ENCODE measurements at regions not wholly inside any gene's neighbourhood (a gene's known extent, or its start where the extent isn't known, plus 50 kb on each side); places are given as distances from the start of the nearest gene placed in this dataset.
"Not testable (repeated sequence)": the region's sequence is repeated elsewhere in the genome, so short reads cannot be mapped to it uniquely, and the experiment has no call there.

DNA sequence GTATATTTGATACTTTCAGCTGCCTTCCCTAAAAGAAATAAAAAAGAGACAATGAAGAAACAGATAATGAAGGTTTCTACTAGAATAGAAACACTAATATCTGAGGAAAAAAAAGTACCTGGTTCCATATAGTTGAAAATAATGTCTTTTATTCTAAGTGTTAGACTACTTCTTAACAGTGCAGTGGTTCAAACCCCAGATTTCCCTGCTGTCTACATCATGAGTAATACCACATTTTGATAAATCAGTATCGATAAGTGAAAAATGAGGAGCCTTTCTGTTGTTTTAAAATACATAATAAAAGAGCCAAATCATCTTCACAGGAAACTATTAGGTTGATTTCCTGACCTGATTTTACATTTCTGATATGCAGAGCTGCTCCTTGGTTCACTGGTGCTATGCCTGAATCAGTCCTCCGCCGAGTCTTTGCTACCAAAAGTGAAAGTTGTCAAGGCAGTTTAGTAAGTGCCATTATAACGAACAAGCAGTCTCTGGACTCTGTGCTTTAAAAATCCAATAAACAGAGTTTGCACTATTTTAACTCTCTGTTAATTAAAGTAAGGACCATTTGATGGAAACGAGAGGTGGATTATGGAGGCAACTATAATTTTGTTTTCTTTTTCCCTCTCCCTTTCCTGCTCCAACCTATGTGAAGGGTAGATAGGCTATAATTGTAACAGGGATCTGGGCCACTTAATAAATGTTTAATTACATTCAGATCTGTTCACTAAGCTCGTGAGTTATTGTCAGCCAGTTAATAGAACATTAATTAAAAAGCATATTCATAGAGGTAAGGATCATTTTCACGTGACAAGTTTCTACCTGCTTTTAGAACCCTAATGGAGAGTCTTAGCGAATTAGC is 724.5 kb upstream of the RAG2 start:
- DNase-seq (ENCODE audit: low read depth), result no peak

DNA sequence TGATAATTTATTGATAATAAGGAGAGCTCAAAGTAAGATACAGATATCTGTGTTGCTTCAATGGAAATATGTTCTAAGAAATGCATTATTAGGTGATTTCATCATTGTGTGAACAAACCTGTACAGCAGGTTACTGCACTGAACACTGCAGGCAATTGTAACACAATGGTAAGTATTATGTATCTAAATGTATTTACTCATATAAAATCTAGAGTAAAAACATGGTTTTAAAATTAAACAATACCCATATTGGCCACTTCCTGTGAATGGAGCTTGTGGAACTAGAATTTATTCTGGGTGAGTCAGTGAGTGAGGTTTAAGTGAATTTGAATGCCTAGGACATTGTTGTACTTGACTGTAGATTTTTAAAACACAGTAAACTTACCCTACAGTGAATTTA is 722.9 kb upstream of the RAG2 start:
- no peak for DNase-seq (ENCODE audit: low read depth)

DNA sequence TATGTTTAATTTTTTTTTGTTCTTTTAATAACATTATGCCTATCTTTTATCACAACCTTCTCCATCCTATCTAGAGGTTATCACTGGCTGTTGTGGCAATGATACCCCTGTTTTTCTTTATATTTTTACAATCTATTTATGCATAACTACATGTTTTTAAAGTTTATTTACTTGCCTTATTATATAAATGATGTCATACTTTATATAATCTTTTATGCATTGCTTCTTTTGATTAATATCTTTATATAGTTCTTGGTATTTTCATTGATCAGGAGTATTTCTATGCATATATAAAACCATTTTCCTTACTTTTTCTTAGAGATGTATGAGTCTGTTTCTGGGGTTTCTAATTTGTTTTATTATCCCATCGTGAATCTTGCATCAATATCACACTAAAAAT is 719.8 kb upstream of the RAG2 start:
- no peak for DNase-seq (ENCODE audit: low read depth)

DNA sequence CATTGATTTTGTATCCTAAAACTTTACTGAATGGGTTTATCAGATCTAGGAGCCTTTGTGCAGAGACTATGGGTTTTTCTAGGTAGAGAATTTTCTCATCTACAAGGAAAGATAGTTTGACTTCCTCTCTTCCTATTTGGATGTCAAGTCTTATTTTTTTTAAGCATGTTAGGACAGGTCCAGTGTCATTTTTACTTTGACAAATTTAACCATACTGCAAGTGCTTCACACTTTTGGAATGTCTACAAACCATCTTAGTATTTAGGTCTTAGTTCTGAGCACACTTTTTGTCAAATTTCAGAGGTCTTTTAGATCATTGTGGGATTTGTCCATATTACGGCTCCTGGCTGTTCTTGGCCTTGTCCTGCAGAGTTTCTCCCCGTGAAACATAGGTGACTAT is 715.2 kb upstream of the RAG2 start:
- no peak for DNase-seq (ENCODE audit: low read depth)

DNA sequence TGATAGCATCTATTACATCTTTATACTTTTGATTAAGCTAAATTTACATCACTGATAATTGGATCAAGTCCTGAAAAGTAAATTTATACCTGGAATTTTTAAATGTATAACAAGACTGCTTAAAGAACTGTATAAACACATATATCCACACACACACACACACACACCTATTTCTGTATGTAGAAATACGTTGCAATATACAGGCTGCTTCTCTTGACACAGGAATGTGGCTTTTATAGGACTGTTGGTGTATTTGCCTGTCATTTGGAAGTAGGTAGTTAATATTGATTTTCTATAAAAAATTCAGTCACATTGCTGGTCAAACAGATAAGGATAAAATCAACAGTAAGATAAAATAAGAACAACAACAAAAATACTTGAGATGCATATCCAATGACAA is 708.5 kb upstream of the RAG2 start:
- DNase-seq (ENCODE audit: low read depth), result no peak

DNA sequence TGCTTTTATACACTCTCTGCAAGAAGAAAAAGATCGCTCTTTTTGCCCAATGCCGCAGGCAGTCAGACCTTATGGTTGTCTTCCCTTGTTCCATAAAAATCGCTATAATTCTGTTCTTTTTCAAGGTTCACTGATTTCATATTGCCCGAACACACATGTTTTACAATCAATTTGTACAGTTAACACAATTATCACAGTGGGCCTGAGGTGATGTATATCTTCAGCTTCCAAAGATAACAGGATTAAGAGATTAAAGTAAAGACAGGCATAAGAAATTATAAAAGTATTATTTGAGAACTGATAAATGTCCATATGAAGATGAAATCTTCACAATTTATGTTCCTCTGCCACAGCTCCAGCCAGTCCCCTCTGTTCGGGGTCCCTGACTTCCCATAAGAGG is 703.4 kb upstream of the RAG2 start:
- DNase-seq (ENCODE audit: low read depth), result not testable (repeated sequence)

DNA sequence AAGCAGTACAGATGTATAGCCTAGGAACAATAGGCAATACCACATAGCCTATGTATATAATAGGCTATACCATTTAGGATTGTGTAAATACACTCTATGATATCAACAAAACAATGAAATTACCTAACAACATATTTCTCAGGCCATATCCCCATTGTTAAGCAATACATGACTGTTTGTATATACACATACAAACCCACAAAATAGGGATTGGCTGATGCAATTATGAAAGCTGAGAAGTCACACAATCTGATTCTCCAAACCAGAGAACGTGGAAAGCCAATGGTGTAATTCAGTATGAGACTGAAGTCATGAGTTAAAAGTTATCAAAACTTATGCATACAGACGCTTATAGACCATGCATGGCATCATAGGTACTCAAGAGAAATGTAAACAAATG is 700.1 kb upstream of the RAG2 start:
- DNase-seq (ENCODE audit: low read depth), result no peak

DNA sequence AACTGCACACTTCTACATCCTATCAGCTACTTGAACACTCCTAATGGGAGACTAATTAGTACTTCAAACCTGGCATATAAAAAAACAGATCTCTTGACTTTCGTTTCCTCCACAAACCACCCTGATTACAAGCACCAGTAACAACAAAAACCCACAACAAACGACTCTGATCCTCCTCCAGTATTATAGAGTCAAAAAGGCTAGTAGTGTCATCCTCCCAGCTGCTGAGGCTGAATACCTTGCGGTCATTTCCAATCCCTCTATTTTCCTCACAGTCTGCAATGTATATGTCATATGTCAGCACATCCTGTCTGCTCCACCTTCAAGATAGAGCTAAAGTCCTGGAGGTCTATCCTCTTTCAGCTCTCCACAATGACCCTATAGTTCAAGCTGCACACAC is 688.9 kb upstream of the RAG2 start:
- no peak for DNase-seq (ENCODE audit: low read depth)

DNA sequence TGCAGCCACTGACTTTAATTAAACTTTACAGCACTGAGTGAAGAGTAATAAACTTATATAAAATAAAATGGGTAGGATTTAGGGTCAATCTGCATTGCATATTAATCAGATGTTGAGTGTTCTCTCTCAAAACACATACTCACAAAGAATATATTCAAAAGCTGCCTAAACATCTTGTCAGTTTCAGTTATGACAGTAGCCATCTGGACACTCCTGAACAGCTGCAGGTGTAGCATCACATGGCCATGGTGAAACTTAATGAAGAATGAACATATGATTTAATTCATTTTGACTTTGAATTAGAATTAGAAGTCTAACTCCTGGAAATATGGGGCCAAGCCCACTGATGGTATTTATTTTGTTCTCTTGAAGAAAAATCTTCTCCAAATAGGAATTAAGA is 684.3 kb upstream of the RAG2 start:
- DNase-seq (ENCODE audit: low read depth), result no peak

DNA sequence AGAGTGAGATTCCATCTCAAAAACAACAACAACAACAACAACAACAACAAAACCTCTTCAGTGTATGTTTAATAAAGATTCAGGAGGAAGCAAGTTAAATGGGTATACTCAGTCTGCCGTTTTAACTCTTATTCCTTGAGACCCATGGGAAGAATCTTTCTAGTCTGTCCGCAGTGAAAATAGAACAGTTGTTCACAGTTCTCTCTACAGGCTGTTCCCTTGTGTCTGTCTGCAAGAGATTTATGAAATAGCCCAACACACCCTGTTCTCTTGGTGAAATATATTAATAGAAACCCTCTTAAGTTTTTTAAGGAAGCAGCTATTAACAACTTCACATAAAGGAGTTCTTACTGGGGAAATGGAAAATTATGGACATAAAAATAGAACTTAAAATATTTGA is 682.2 kb upstream of the RAG2 start:
- DNase-seq (ENCODE audit: low read depth), result no peak

DNA sequence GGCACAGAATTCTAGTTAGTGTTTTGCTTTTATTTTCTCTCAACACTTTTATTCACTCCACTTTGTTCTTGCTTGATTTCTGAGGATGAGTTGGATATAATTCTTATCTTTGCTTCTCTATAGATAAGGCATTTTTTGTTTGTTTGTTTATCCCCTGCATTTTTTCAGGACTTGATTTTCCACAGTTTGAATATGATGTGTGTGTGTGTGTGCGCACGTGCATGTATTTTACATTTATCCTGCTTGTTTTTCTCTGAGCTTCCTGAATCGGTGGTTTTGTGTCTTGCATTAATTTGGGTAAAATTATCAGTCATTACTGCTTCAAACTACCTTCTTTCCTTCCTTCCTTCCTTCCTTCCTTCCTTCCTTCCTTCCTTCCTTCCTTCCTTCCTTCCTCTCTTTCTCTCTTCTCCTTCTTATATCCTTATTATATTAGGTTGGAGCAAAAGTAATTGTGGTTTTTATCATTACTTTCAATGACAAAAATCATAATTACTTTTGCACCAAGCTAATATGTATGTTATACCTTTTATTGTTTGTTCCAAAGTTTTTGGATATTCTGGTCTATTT is 679.9 kb upstream of the RAG2 start:
- no peak for DNase-seq (ENCODE audit: low read depth)

DNA sequence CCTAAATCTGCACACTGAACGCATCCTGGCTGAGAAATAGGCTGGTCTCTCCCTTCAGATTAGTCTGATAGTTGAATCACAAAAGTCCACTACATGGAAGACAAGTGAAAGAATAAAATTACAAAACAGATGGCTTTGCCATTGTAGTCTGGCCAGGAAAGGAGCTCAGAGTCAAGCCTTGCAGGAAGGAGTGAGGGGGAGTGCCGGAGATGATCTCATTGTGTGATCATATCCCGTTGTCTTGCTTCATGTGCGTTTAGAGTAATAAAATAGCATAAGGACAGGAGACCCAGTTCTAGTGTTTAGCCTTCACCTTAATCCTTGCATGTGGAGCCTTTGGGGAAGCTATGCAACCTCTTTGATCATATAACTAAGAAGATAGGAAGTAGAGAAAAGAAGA is 666.7 kb upstream of the RAG2 start:
- no peak for DNase-seq (ENCODE audit: low read depth)

DNA sequence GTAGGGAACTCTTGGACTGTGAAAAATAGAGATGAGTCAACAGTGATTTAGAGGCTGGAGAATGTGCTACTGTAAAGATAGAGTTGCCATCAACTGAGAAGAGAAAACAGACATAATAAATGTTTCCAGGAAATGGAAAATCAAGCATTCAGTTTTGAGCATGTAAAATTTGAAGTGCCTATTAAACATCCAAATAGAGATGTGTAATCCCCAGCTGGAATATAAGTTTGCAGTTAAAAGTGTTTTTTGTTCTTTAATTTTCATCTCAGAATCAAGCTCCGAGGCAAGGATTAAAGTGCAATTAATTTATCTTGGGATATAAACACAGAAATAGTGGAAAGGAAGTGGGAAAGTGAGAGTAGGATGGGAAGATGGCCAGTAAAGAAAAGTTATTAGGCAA is 666.0 kb upstream of the RAG2 start:
- no peak for DNase-seq (ENCODE audit: low read depth)

DNA sequence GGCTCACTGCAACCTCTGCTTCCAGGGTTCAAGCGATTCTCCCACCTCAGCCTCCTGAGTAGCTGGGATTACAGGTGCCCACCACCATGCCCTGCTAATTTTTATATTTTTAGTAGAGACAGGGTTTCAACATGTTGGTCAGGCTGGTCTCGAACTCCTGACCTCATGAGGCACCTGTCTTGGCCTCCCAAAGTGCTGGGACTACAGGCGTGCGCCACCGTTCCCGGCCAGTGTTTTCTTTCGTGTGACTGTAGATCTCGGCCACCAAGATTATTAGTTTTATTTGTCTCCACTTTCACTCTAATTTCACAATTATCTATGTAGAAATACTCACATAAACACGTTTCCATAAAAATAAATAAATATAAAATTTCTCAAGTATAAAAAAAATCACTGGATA is 665.4 kb upstream of the RAG2 start:
- DNase-seq (ENCODE audit: low read depth), result not testable (repeated sequence)

DNA sequence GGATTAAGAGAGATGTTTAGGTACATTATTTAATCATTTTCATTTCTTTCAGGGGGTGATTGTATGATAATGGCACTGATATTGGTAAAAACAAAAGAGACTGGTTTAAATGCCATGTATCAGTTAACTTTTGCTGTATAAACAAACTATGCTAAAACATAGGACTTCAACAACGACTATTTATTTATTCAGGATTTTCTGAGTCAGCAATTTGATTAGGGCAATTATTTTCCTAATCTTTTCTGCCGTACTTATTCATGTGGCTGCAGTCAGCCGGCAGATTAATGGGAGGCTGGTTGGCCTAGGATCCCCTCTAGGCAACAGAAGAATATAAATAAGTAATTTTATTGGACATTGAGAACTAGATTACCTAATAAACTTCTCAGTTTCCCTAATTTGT is 661.7 kb upstream of the RAG2 start:
- no peak for DNase-seq (ENCODE audit: low read depth)

DNA sequence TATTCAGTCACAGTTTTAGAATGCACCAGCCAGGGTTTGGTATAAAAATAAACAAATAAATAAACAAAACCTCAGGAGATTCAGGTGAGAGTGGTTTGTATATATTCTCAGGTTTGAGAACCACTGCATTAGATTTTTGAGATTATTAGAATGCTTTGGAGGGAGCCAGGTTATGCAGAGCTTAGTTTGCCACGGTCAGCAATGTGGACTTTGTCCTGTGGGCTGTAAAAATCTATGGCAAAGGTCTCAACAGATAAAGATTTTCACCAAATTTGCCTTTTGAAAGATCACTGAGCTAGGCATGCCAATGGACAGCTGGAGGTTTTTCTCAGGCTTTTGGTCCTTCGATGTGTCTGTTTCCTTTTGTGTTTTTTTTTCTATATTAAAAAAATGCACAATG is 650.1 kb upstream of the RAG2 start:
- no peak for DNase-seq (ENCODE audit: low read depth)

DNA sequence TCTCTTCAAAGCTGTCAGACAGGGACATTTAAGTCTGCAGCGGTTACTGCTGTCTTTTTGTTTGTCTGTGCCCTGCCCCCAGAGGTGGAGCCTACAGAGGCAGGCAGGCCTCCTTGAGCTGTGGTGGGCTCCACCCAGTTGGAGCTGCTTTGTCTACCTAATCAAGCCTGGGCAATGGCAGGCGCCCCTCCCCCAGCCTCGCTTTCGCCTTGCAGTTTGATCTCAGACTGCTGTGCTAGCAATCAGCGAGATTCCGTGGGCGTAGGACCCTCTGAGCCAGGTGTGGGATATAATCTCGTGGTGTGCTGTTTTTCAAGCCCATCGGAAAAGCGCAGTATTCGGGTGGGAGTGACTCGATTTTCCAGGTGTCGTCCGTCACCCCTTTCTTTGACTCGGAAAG is 648.1 kb upstream of the RAG2 start:
- not testable (repeated sequence) for DNase-seq (ENCODE audit: low read depth)

DNA sequence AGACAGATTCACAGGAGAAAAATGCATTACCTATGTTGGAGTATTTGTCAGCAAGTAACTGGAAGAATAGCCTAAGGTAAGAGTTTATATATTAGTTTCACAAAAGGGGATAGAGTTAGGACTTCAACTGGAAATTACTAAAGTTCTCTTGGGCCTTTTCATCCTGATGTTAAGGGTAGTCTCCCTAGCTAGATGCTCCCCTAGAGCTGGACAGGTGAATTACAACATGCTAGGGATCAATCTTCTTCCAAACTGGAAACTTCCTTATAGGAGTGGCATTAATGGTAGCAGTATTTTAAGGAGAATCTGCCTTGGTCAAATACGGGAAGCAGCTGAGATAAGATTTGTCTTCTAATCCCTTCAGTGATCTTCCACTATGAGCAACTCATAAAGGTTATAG is 632.8 kb upstream of the RAG2 start:
- DNase-seq (ENCODE audit: low read depth), result no peak

DNA sequence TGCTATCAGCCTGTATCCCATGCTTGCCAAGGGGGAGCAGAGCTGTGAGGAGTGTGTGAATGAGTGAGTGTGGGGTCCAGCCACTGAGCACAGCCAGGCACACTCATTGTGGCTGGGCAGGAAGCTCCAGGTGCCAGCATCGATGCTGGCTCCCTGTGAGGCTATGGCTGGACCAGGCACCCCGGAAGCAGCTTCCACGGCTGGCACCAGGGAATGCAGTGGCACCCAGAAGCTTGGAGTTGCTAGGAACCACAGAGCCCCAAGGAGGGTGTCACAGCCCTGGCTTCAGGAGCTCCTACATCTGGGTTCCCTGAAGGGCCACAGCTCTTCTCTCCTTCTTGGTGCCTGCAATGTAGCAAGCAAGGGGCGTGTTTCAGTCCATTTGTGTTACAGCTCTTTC is 625.9 kb upstream of the RAG2 start:
- DNase-seq (ENCODE audit: low read depth), result no peak

DNA sequence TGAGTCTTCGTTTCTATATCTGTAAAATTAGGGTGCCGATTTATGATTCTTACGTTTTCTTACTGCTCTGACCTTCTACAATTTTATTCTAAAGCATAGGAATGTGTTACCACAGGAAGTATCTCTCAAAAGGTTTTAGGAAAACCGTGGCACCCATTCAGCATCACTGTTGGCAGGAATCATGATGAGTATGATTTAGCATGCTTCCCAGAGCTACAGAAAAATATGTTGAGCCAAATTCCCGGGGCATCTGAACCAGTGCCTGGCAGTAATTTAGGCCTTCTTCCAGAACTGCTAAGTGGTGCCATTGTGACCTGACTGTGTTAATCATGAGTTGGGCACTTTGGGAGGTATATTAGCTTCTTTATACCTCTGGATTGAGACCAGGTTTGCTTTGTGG is 605.0 kb upstream of the RAG2 start:
- no peak for DNase-seq (ENCODE audit: low read depth)

DNA sequence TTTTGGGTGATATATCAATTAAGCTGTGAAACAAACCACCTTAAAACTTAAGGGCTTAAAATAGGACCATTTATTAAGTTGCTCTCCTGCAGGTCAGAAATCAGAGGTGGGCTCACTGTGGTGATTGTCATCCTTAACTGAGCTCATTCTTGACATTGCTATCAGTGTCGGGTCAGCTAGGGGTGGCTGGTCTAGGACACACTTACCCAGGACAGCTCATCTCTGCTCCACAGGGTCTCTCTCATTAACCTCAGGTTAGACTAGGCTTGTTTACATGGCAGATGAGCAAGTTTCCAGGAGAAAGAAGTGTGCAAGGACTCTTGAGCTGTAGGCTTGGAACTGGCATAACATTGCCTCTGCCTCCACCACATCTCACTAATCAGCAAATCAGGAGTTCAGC is 601.0 kb upstream of the RAG2 start:
- no peak for DNase-seq (ENCODE audit: low read depth)

DNA sequence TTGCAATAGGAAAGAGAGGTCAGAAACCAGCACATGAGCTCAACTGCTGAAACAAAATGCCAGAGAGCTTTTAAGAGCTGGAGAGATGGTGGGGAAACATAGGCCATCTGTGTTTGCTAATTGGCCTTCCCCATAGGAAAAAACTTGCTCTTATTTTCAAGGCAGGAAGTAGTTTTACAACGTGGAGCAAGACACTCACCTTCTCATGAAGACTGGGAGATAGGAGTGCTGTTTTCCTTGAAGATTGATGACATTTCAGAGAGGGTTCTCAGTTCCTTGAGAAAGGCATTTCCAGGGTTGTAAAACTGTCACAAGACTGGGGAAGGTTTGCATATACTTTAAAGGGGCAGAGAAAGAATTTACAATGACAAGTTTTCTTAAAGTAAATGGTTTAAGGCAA is 586.3 kb upstream of the RAG2 start:
- no peak for DNase-seq (ENCODE audit: low read depth)

DNA sequence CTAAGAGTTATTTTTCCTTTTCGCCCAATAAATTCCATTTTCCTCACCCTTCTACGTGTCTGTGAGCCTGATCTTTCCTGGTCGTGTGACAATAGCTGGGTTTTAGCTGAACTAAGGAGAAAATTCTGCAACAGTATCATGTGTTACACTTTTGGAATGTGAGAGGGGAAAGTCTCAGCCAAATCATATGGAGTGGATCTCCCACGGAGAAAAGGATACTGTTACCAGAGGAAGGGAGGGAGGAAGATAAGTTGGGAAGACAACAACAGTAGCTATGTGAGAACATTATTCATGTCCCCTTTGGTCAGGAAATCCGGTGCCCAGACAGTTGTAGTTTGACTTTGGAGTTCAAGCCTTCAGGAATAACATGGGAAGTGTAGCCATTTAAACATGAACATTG is 584.0 kb upstream of the RAG2 start:
- DNase-seq (ENCODE audit: low read depth), result no peak

DNA sequence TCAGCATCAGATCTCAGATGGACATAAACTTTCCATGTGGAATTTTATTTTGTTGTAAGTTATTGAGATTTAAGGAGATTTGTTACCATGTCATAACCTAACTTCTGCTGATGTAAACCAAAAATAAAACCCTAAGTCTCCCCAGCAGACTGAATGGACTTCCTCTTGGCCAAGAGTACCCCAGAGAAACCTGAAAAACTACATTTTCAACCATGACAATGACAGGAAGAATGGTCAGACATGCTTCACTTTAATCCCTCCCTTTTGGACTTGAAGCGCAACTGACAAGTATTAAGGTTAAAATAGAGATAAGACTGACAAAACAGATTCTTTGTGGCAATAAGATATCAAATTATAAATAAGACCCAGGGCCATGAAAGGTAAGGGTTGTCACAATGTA is 579.7 kb upstream of the RAG2 start:
- DNase-seq (ENCODE audit: low read depth), result no peak
